ENCODE measurements at regions not wholly inside any gene's neighbourhood (a gene's known extent, or its start where the extent isn't known, plus 50 kb on each side); places are given as distances from the start of the nearest gene placed in this dataset.
"Not testable (repeated sequence)": the region's sequence is repeated elsewhere in the genome, so short reads cannot be mapped to it uniquely, and the experiment has no call there.

- Histone ChIP-seq H3K4me3 (no peak overlapping the region), H3K4me1 (peaks cover 58% of the 10 kb centered on the region), H3K27ac (peak overlapping the region; percentile 79), H3K36me3 (ENCODE audit: insufficient read depth in 1 of 2, low read depth in 1 of 2) (no peaks in the 10 kb centered on the region), H3K9me3 (no peaks in the 10 kb centered on the region), H3K27me3 (ENCODE audit: insufficient read depth in 3 of 3, low read length in 2 of 3) (no peaks in the 10 kb centered on the region)
- ATAC-seq (no peak), DNase-seq (no peak)
- intact Hi-C loops (cut with DNase I): loop anchor here in 1 of 2 donors (5.0 to 10.0 kb wide), 2 partner anchors 57 to 134 kb away; no protein-coding TSS in a partner anchor
- no peak for TF ChIP-seq CTCF (IDR thresholded peaks at IDR 0.05)
Observed at GRCh38 chr12:67789266-67789665, 140.7 kb downstream of the DYRK2 start.

GRCh38 chr12:67790660-67791059, 142.1 kb downstream of the DYRK2 start:
- no peaks in the 10 kb centered on the region for H3K36me3 ChIP-seq (ENCODE audit: insufficient read depth in 1 of 2, low read depth in 1 of 2)
- peaks cover 58% of the 10 kb centered on the region for H3K4me1 ChIP-seq
- 49 to 57% (median 52%) methylated on average over 2 of the region's 2 CpGs for WGBS, 3 donors
- intact Hi-C loops (cut with DNase I): loop anchor here (10.0 kb wide), 2 partner anchors 136 to 154 kb away; no protein-coding TSS in a partner anchor
- no peaks in the 10 kb centered on the region for H3K27me3 ChIP-seq (ENCODE audit: insufficient read depth in 3 of 3, low read length in 2 of 3)
- peak in 3 of 4 donors; percentile 26 to 60 (median 39) for ATAC-seq
- TF ChIP-seq CTCF (IDR thresholded peaks at IDR 0.05): no peak
- no peak overlapping the region for H3K4me3 ChIP-seq
- H3K27ac ChIP-seq: peak overlapping the region; percentile 79
- DNase-seq: no peak
- no peaks in the 10 kb centered on the region for H3K9me3 ChIP-seq

GRCh38 chr12:67791362-67791761, 142.8 kb downstream of the DYRK2 start:
- Histone ChIP-seq H3K4me1 (peaks cover 51% of the 10 kb centered on the region), H3K27ac (peak overlapping the region; percentile 79)
- H3K36me3 ChIP-seq (ENCODE audit: insufficient read depth in 1 of 2, low read depth in 1 of 2); H3K27me3 ChIP-seq (ENCODE audit: insufficient read depth in 3 of 3, low read length in 2 of 3); ATAC-seq; H3K4me3 ChIP-seq; DNase-seq; H3K9me3 ChIP-seq: not testable (repeated sequence)
- 88 to 96% (median 94%) methylated on average over 3 of the region's 3 CpGs for WGBS, 3 donors
- intact Hi-C loops (cut with DNase I): loop anchor here (10.0 kb wide), 2 partner anchors 137 to 153 kb away; no protein-coding TSS in a partner anchor

GRCh38 chr12:67792185-67792584, 143.6 kb downstream of the DYRK2 start:
- DNase-seq: no peak
- intact Hi-C loops (cut with DNase I): loop anchor here (10.0 kb wide), 2 partner anchors 137 to 153 kb away; no protein-coding TSS in a partner anchor
- Histone ChIP-seq H3K9me3 (no peaks in the 10 kb centered on the region), H3K27ac (peak overlapping the region; percentile 28), H3K4me1 (peaks cover 48% of the 10 kb centered on the region), H3K36me3 (ENCODE audit: insufficient read depth in 1 of 2, low read depth in 1 of 2) (no peaks in the 10 kb centered on the region), H3K4me3 (no peak overlapping the region), H3K27me3 (ENCODE audit: insufficient read depth in 3 of 3, low read length in 2 of 3) (no peaks in the 10 kb centered on the region)
- no peak for ATAC-seq
- no peak for TF ChIP-seq CTCF (IDR thresholded peaks at IDR 0.05)
- WGBS, 3 donors: 69 to 83% (median 75%) methylated on average over 12 of the region's 12 CpGs

GRCh38 chr12:67794161-67794560, 145.6 kb downstream of the DYRK2 start:
- intact Hi-C loops (cut with DNase I): loop anchor here (10.0 kb wide), 2 partner anchors 139 to 151 kb away; no protein-coding TSS in a partner anchor
- H3K4me3 ChIP-seq: no peak overlapping the region
- no peaks in the 10 kb centered on the region for H3K9me3 ChIP-seq
- TF ChIP-seq CTCF (IDR thresholded peaks at IDR 0.05): no peak
- 83 to 90% (median 88%) methylated on average over 2 of the region's 2 CpGs for WGBS, 3 donors
- no peaks in the 10 kb centered on the region for H3K27me3 ChIP-seq (ENCODE audit: insufficient read depth in 3 of 3, low read length in 2 of 3)
- peaks cover 47% of the 10 kb centered on the region for H3K4me1 ChIP-seq
- no peak for DNase-seq
- H3K27ac ChIP-seq: no peak overlapping the region
- H3K36me3 ChIP-seq (ENCODE audit: insufficient read depth in 1 of 2, low read depth in 1 of 2): no peaks in the 10 kb centered on the region
- no peak for ATAC-seq

Data from psoas muscle (tissue), 7 donors.